ENCODE measurements at regions not wholly inside any gene's neighbourhood (a gene's known extent, or its start where the extent isn't known, plus 50 kb on each side); places are given as distances from the start of the nearest gene placed in this dataset.

- no peak for TF ChIP-seq CTCF (conservative IDR thresholded peaks at IDR 0.05; ENCODE audit: low read depth, low read length)
- no peak for TF ChIP-seq EZH2phosphoT487 (IDR thresholded peaks at IDR 0.05; ENCODE audit: borderline replicate concordance, low read length)
These were observed 56.7 kb upstream of the CTNNA1 start for GRCh38 chr5:138696501-138696900.

Measured in PC-3 (cell line).